ENCODE measurements at regions not wholly inside any gene's neighbourhood (a gene's known extent, or its start where the extent isn't known, plus 50 kb on each side); places are given as distances from the start of the nearest gene placed in this dataset.

GRCh38 chr7:142418326-142418725 lies 160.5 kb upstream of the PRSS58 start:
- DNase-seq (ENCODE audit: low read depth in 4 of 4, low spot score in 1 of 4): no peak

- DNase-seq (ENCODE audit: low read depth in 4 of 4, low spot score in 1 of 4): no peak
Observed at GRCh38 chr7:142414915-142415314, 157.1 kb upstream of the PRSS58 start.

- no peak for DNase-seq (ENCODE audit: low read depth in 4 of 4, low spot score in 1 of 4)
Observed at GRCh38 chr7:142414135-142414534, 156.3 kb upstream of the PRSS58 start.

- DNase-seq (ENCODE audit: low read depth in 4 of 4, low spot score in 1 of 4): no peak
Observed at GRCh38 chr7:142413280-142414000, 155.6 kb upstream of the PRSS58 start.

- DNase-seq (ENCODE audit: low read depth in 4 of 4, low spot score in 1 of 4): peak in 1 of 4 experiments; percentile 21
Observed at GRCh38 chr7:142412551-142413193, 154.8 kb upstream of the PRSS58 start.

GRCh38 chr7:142409471-142409870 lies 151.6 kb upstream of the PRSS58 start:
- no peak for DNase-seq (ENCODE audit: low read depth in 4 of 4, low spot score in 1 of 4)

- no peak for DNase-seq (ENCODE audit: low read depth in 4 of 4, low spot score in 1 of 4)
Observed at GRCh38 chr7:142408794-142409193, 150.9 kb upstream of the PRSS58 start.

GRCh38 chr7:142407939-142408570 lies 150.2 kb upstream of the PRSS58 start:
- no peak for DNase-seq (ENCODE audit: low read depth in 4 of 4, low spot score in 1 of 4)

GRCh38 chr7:142405122-142405765 lies 147.4 kb upstream of the PRSS58 start:
- DNase-seq (ENCODE audit: low read depth in 4 of 4, low spot score in 1 of 4): no peak

GRCh38 chr7:142401951-142402350 lies 144.1 kb upstream of the PRSS58 start:
- no peak for DNase-seq (ENCODE audit: low read depth in 4 of 4, low spot score in 1 of 4)

GRCh38 chr7:142400042-142400533 lies 142.2 kb upstream of the PRSS58 start:
- DNase-seq (ENCODE audit: low read depth in 4 of 4, low spot score in 1 of 4): no peak

- peak in 1 of 4 experiments; percentile 19 for DNase-seq (ENCODE audit: low read depth in 4 of 4, low spot score in 1 of 4)
Observed at GRCh38 chr7:142391191-142391992, 133.5 kb upstream of the PRSS58 start.

GRCh38 chr7:142389544-142389943 lies 131.7 kb upstream of the PRSS58 start:
- DNase-seq (ENCODE audit: low read depth in 4 of 4, low spot score in 1 of 4): no peak

- no peak for DNase-seq (ENCODE audit: low read depth in 4 of 4, low spot score in 1 of 4)
Observed at GRCh38 chr7:142385491-142386340, 127.9 kb upstream of the PRSS58 start.

- peak in 1 of 4 experiments; percentile 37 for DNase-seq (ENCODE audit: low read depth in 4 of 4, low spot score in 1 of 4)
Observed at GRCh38 chr7:142384493-142384922, 126.7 kb upstream of the PRSS58 start.

- DNase-seq (ENCODE audit: low read depth in 4 of 4, low spot score in 1 of 4): no peak
Observed at GRCh38 chr7:142383841-142384492, 126.1 kb upstream of the PRSS58 start.

- no peak for DNase-seq (ENCODE audit: low read depth in 4 of 4, low spot score in 1 of 4)
Observed at GRCh38 chr7:142381727-142382390, 124.0 kb upstream of the PRSS58 start.

GRCh38 chr7:142380069-142380468 lies 122.2 kb upstream of the PRSS58 start:
- no peak for DNase-seq (ENCODE audit: low read depth in 4 of 4, low spot score in 1 of 4)
